OCI-LY7 (cell line): ENCODE measurements at regions not wholly inside any gene's neighbourhood (a gene's known extent, or its start where the extent isn't known, plus 50 kb on each side); places are given as distances from the start of the nearest gene placed in this dataset.

Experiments used
- BruUV-seq: library from RNA; stranded (reverse); fragments of 400-500 nt; replicated peaks from 2 replicates; lab custom pipeline; 2021; lab: Mats Ljungman, UMichigan
- CTCF ChIA-PET: fragments of 300-600 bp; sonication (Branson Sonifier 250); formaldehyde crosslinking; loops from one replicate; lab custom pipeline; 2022; ENCODE audit warnings: antibody characterized with exemption; ENCODE audit not compliant: unreplicated experiment; lab: Charles Lee
- POLR2A ChIA-PET: fragments of 300-600 bp; sonication (Branson Sonifier 250); formaldehyde crosslinking; loops from one replicate; lab custom pipeline; 2022; ENCODE audit warnings: antibody characterized with exemption; lab: Charles Lee
- DNase-seq: peaks from one replicate; pipeline ENCODE4 v3.0.0-alpha.2; 2015; ENCODE audit warnings: low spot score
- H2AFZ ChIP-seq: fragments of 200-600 bp; sonication (generic), shearing (Covaris generic); 2 replicates; pipeline ENCODE4 v1.6.1; 2014; ENCODE audit warnings: mild to moderate bottlenecking, antibody characterized with exemption, low read length, moderate library complexity
- H3K27ac ChIP-seq: fragments of 200-600 bp; sonication (generic); 2 replicates; pipeline ENCODE4 v1.5.1; 2014; ENCODE audit warnings: mixed run types, low read depth, mild to moderate bottlenecking, moderate library complexity, low read length, inconsistent platforms; ENCODE audit not compliant: poor library complexity, severe bottlenecking
- H3K36me3 ChIP-seq: fragments of 200-600 bp; sonication (generic); 2 replicates; pipeline ENCODE4 v1.6.1; 2014; ENCODE audit warnings: mild to moderate bottlenecking, antibody characterized with exemption, low read length, moderate library complexity, mixed read lengths; ENCODE audit not compliant: insufficient read depth
- H3K4me1 ChIP-seq: fragments of 200-600 bp; sonication (generic); 2 replicates; pipeline ENCODE4 v1.5.1; 2014; ENCODE audit warnings: mild to moderate bottlenecking, low read length; ENCODE audit not compliant: insufficient read depth, poor library complexity, severe bottlenecking
- H3K4me2 ChIP-seq: fragments of 200-600 bp; sonication (generic); 2 replicates; pipeline ENCODE4 v1.6.1; 2014; ENCODE audit warnings: mild to moderate bottlenecking, low read length
- H3K4me3 ChIP-seq: fragments of 200-600 bp; sonication (generic); 2 replicates; pipeline ENCODE4 v1.5.1; 2014; ENCODE audit warnings: mild to moderate bottlenecking, low read depth, low read length; ENCODE audit not compliant: poor library complexity, severe bottlenecking
- H3K79me2 ChIP-seq: fragments of 200-600 bp; sonication (generic); 2 replicates; pipeline ENCODE4 v1.6.1; 2016; ENCODE audit warnings: low read depth, mild to moderate bottlenecking, low read length, moderate library complexity, mixed read lengths; ENCODE audit not compliant: insufficient read depth
- H3K9me2 ChIP-seq: fragments of 200-600 bp; sonication (generic); 2 replicates; pipeline ENCODE4 v1.6.1; 2016; ENCODE audit warnings: mild to moderate bottlenecking, low read length, mixed read lengths; ENCODE audit not compliant: insufficient read depth
- H3K9me3 ChIP-seq: fragments of 200-600 bp; sonication (generic); 2 replicates; pipeline ENCODE4 v1.6.1; 2014; ENCODE audit warnings: mild to moderate bottlenecking, mixed run types, low read length, mixed read lengths
- H4K20me1 ChIP-seq: fragments of 200-600 bp; sonication (generic); 2 replicates; pipeline ENCODE4 v1.6.1; 2014; ENCODE audit warnings: mild to moderate bottlenecking, antibody characterized with exemption, low read length, moderate library complexity, mixed read lengths; ENCODE audit not compliant: insufficient read depth
- CTCF ChIP-seq: fragments of 200-600 bp; sonication (generic); conservative IDR thresholded peaks from 2 replicates; pipeline ENCODE4 v1.5.1; 2014; ENCODE audit warnings: mild to moderate bottlenecking, antibody characterized with exemption, low read length, moderate library complexity, mixed read lengths
- EZH2phosphoT487 ChIP-seq: fragments of 200-600 bp; sonication (generic); IDR thresholded peaks from 2 replicates; pipeline ENCODE4 v1.6.1; 2018; ENCODE audit warnings: low read depth, borderline replicate concordance, mild to moderate bottlenecking, mixed run types, antibody characterized with exemption, low read length, moderate library complexity, mixed read lengths
- intact Hi-C: fragments of 100-400 bp; cut with micrococcal nuclease; formaldehyde crosslinking; loops from one replicate; pipeline ENCODE4 v1.10.0; 2022; ENCODE audit not compliant: unreplicated experiment

GRCh38 chr10:59577984-59578383 lies 131.7 kb downstream of the SLC16A9 start:
- intact Hi-C loops, result no loop called here
- H3K27ac ChIP-seq, result no peak overlapping the region
- ChIA-PET POLR2A (no interaction called here), CTCF (no interaction called here)
- no peaks in the 10 kb centered on the region for H3K9me2 ChIP-seq
- no peak overlapping the region for H3K4me2 ChIP-seq
- TF ChIP-seq CTCF (no peak), EZH2phosphoT487 (no peak)
- no peaks in the 10 kb centered on the region for H3K4me1 ChIP-seq
- no peaks in the 10 kb centered on the region for H4K20me1 ChIP-seq
- no TSS peak for BruUV-seq
- no peak overlapping the region for H3K4me3 ChIP-seq
- H2AFZ ChIP-seq, result no peak overlapping the region
- H3K36me3 ChIP-seq, result no peaks in the 10 kb centered on the region
- DNase-seq, result no peak
- no peaks in the 10 kb centered on the region for H3K9me3 ChIP-seq
- no peaks in the 10 kb centered on the region for H3K79me2 ChIP-seq

DNA sequence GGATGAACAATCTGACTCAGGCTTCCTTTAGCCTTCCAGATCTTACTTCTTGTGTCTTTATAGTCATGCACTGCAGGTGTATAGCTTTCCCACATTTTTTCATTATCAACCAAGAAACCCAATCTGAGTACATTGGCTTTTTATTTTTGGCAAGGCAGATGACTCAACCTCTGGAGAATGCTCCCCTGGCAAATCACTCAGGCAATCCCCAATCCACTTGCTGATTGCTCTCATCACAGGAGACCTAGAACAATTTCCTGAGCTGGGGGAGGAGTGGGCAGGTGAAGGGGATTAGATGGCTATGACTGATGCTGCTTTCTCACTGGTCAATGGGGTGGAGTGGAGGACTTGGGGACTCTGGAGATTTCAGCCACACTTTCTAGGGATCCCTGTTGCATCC lies 134.4 kb downstream of the SLC16A9 start:
- Histone ChIP-seq H3K4me2 (no peak overlapping the region), H3K9me2 (no peaks in the 10 kb centered on the region), H3K36me3 (no peaks in the 10 kb centered on the region), H3K4me3 (no peak overlapping the region), H3K27ac (no peak overlapping the region), H2AFZ (no peak overlapping the region), H3K79me2 (no peaks in the 10 kb centered on the region), H3K4me1 (no peaks in the 10 kb centered on the region), H3K9me3 (no peaks in the 10 kb centered on the region), H4K20me1 (no peaks in the 10 kb centered on the region)
- no peak for TF ChIP-seq EZH2phosphoT487
- TF ChIP-seq CTCF, result no peak
- intact Hi-C loops, result no loop called here
- no TSS peak for BruUV-seq
- ChIA-PET CTCF (no interaction called here), POLR2A (no interaction called here)
- DNase-seq, result no peak

DNA sequence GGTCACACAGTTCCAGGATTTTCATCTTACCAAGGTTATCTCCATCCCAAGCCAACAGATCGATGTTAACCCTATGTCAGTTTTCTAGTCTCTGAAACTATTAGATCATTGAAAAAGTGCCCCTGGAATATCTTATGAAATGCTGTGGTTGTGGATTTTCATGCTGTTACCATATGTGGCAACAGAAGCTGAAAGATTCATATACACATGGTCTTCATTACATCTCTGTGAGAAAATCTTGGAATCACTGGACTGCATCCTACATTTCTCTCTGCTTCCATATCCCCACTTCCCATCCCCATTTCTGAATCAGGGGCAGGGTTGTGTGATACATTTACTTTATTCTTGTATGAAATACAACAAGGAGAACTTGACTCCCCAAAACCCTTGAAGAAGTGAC lies 146.1 kb downstream of the SLC16A9 start:
- H4K20me1 ChIP-seq, result no peaks in the 10 kb centered on the region
- ChIA-PET CTCF (no interaction called here), POLR2A (interaction anchor here (1.0 kb wide), 1 partner anchor 17 kb away, joined by 3 read pairs; no protein-coding TSS in a partner anchor)
- no peak overlapping the region for H3K4me3 ChIP-seq
- no peaks in the 10 kb centered on the region for H3K36me3 ChIP-seq
- no peaks in the 10 kb centered on the region for H3K79me2 ChIP-seq
- no peaks in the 10 kb centered on the region for H3K9me2 ChIP-seq
- no TSS peak for BruUV-seq
- no peak overlapping the region for H2AFZ ChIP-seq
- intact Hi-C loops, result no loop called here
- H3K4me2 ChIP-seq, result no peak overlapping the region
- no peak overlapping the region for H3K27ac ChIP-seq
- no peaks in the 10 kb centered on the region for H3K4me1 ChIP-seq
- no peaks in the 10 kb centered on the region for H3K9me3 ChIP-seq
- TF ChIP-seq CTCF (no peak), EZH2phosphoT487 (no peak)
- DNase-seq, result no peak
